SK-N-SH (cell line): ENCODE measurements at regions not wholly inside any gene's neighbourhood (a gene's known extent, or its start where the extent isn't known, plus 50 kb on each side); places are given as distances from the start of the nearest gene placed in this dataset.

ENCODE experiments used
- CTCF ChIA-PET: fragments of 300-600, 350-600 bp; formaldehyde crosslinking; extraction: SDS; loops from one replicate; lab custom pipeline; 2021; lab: Yijun Ruan, JAX
- POLR2A ChIA-PET: fragments of 350-600 bp; sonication (Branson Sonifier 250); formaldehyde crosslinking; extraction: SDS; loops from one replicate; lab custom pipeline; 2020; ENCODE audit warnings: antibody characterized with exemption, inconsistent platforms; lab: Yijun Ruan, JAX
- DNase-seq: peaks from one replicate; pipeline ENCODE4 v3.0.0; 2012
- H2AFZ ChIP-seq: fragments of 200-600 bp; sonication (generic); 2 replicates; pipeline ENCODE4 v1.8.1; 2016; ENCODE audit warnings: antibody characterized with exemption, mild to moderate bottlenecking, low read depth
- H3F3A ChIP-seq: fragments of 200-600 bp; sonication (generic); replicated peaks from 2 replicates; pipeline ENCODE3; 2016; ENCODE audit warnings: antibody characterized with exemption, mild to moderate bottlenecking; ENCODE audit not compliant: insufficient read depth
- H3K27ac ChIP-seq, 2 experiments: fragments of 200-500 bp in 1 of 2; fragments of 200-600 bp in 1 of 2; sonication (Bioruptor generic) in 1 of 2; sonication (generic), shearing (Covaris generic) in 1 of 2; 2 replicates each; pipeline versions ENCODE4 v1.5.1 to v1.6.1; 2014 to 2016; ENCODE audit warnings: low read depth in 2 of 2, inconsistent platforms in 1 of 2, low read length in 1 of 2, mild to moderate bottlenecking in 1 of 2, mixed read lengths in 1 of 2
- H3K27me3 ChIP-seq: fragments of 200-600 bp; sonication (generic), shearing (Covaris generic); 2 replicates; pipeline ENCODE4 v1.6.1; 2016; ENCODE audit warnings: mixed run types; ENCODE audit not compliant: insufficient read depth
- H3K36me3 ChIP-seq, 2 experiments: fragments of 200-500 bp in 1 of 2; fragments of 200-600 bp in 1 of 2; sonication (Bioruptor generic) in 1 of 2; sonication (generic) in 1 of 2; replicated peaks in 1 of 2; 2 replicates each; pipeline versions ENCODE3 to v1.5.1; 2014 to 2016; ENCODE audit warnings: low read length in 1 of 2, mild to moderate bottlenecking in 1 of 2; ENCODE audit not compliant: insufficient read depth in 2 of 2, control insufficient read depth in 1 of 2
- H3K4me1 ChIP-seq, 2 experiments: fragments of 200-500 bp in 1 of 2; fragments of 200-600 bp in 1 of 2; sonication (Bioruptor generic) in 1 of 2; sonication (generic), shearing (Covaris generic) in 1 of 2; 2 replicates each; pipeline versions ENCODE4 v1.5.1 to v1.6.1; 2014 to 2016; ENCODE audit warnings: low read depth in 1 of 2, low read length in 1 of 2, mixed run types in 1 of 2; ENCODE audit not compliant: insufficient read depth in 2 of 2, control insufficient read depth in 1 of 2
- H3K4me2 ChIP-seq: fragments of 200-600 bp; sonication (generic), shearing (Covaris generic); 2 replicates; pipeline ENCODE4 v1.6.1; 2017; ENCODE audit warnings: mixed run types
- H3K4me3 ChIP-seq, 2 experiments: fragments of 200-500 bp in 1 of 2; fragments of 200-600 bp in 1 of 2; sonication (Bioruptor generic) in 1 of 2; sonication (generic), shearing (Covaris generic) in 1 of 2; 2 replicates each; pipeline versions ENCODE4 v1.5.1 to v1.8.1; 2014 to 2016; ENCODE audit warnings: low read depth in 2 of 2, inconsistent platforms in 1 of 2, low read length in 1 of 2, mild to moderate bottlenecking in 1 of 2, mixed read lengths in 1 of 2, moderate library complexity in 1 of 2
- H3K79me2 ChIP-seq: fragments of 200-600 bp; sonication (generic); 2 replicates; pipeline ENCODE4 v1.8.1; 2017; ENCODE audit warnings: mild to moderate bottlenecking; ENCODE audit not compliant: insufficient read depth
- H3K9ac ChIP-seq: fragments of 200-600 bp; sonication (generic); 2 replicates; pipeline ENCODE4 v1.6.1; 2017; ENCODE audit warnings: mixed run types
- H3K9me2 ChIP-seq: fragments of 200-600 bp; sonication (generic); 2 replicates; pipeline ENCODE4 v1.6.1; 2017; ENCODE audit warnings: mixed run types
- H3K9me3 ChIP-seq: fragments of 200-600 bp; sonication (generic); 2 replicates; pipeline ENCODE4 v1.6.1; 2017; ENCODE audit warnings: mixed run types, mild to moderate bottlenecking, moderate library complexity
- H4K20me1 ChIP-seq: fragments of 200-600 bp; sonication (generic); 2 replicates; pipeline ENCODE4 v1.6.1; 2017; ENCODE audit warnings: mild to moderate bottlenecking, mixed run types; ENCODE audit not compliant: insufficient read depth
- ELF1 ChIP-seq: IDR thresholded peaks from 2 replicates; pipeline ENCODE4 v1.4.0; 2012
- EP300 ChIP-seq, 2 experiments: IDR thresholded peaks; 2 replicates each; pipeline versions ENCODE4 v1.4.0 to v1.6.1; 2012; ENCODE audit warnings: borderline replicate concordance in 1 of 2, low read depth in 1 of 2, low read length in 1 of 2
- EZH2phosphoT487 ChIP-seq: fragments of 200-600 bp; sonication (generic); IDR thresholded peaks from 2 replicates; pipeline ENCODE4 v1.6.1; 2017; ENCODE audit warnings: low read depth, mixed run types, mild to moderate bottlenecking, antibody characterized with exemption, moderate library complexity, borderline replicate concordance
- FOSL2 ChIP-seq: IDR thresholded peaks from 2 replicates; pipeline ENCODE4 v1.4.0; 2012; ENCODE audit warnings: low read depth, mild to moderate bottlenecking, moderate library complexity, borderline replicate concordance
- GATA2 ChIP-seq: sonication (generic); formaldehyde crosslinking; IDR thresholded peaks from 2 replicates; pipeline ENCODE4 v1.5.0; 2020; ENCODE audit warnings: mild to moderate bottlenecking, missing genetic modification reagents
- NRF1 ChIP-seq: IDR thresholded peaks from 2 replicates; pipeline ENCODE4 v1.6.1; 2012; ENCODE audit warnings: low read depth, mild to moderate bottlenecking, low read length
- RAD21 ChIP-seq: IDR thresholded peaks from 2 replicates; pipeline ENCODE4 v1.6.1; 2012; ENCODE audit warnings: mild to moderate bottlenecking, low read length
- RCOR1 ChIP-seq: fragments of 150-350 bp; IDR thresholded peaks from 2 replicates; pipeline ENCODE4 v1.6.1; 2017; ENCODE audit warnings: antibody characterized with exemption, low read length
- RFX5 ChIP-seq: IDR thresholded peaks from 2 replicates; pipeline ENCODE4 v1.6.1; 2012; ENCODE audit warnings: mild to moderate bottlenecking, improper control_type of control experiment, low read length
- RXRA ChIP-seq: IDR thresholded peaks from 2 replicates; pipeline ENCODE4 v1.4.0; 2012; ENCODE audit warnings: low read depth, mild to moderate bottlenecking, borderline replicate concordance
- SMC3 ChIP-seq: IDR thresholded peaks from 2 replicates; pipeline ENCODE4 v1.6.1; 2012; ENCODE audit warnings: low read depth, low read length, improper control_type of control experiment
- TCF12 ChIP-seq: IDR thresholded peaks from 2 replicates; pipeline ENCODE4 v1.4.0; 2012
- WGBS: methylation state at CpG from one replicate; pipeline ENCODE4 v1.1.6; 2017; ENCODE audit warnings: low lambda C conversion rate; 5-methylcytosine and 5-hydroxymethylcytosine counted together
- TF ChIP-seq, protein P1 (sequence below): IDR thresholded peaks from 2 replicates; pipeline ENCODE4 v1.4.0; 2012; ENCODE audit warnings: low read depth, borderline replicate concordance
- TF ChIP-seq, protein P2 (sequence below): fragments of 200-600 bp; sonication (generic); IDR thresholded peaks from 2 replicates; pipeline ENCODE4 v1.6.1; 2017; ENCODE audit warnings: antibody characterized with exemption, mild to moderate bottlenecking, moderate library complexity
- TF ChIP-seq, protein P3 (sequence below): fragments of 150-350 bp; IDR thresholded peaks from 2 replicates; pipeline ENCODE4 v1.6.1; 2016; ENCODE audit warnings: mild to moderate bottlenecking, low read depth, low read length
- TF ChIP-seq, protein P4 (sequence below): IDR thresholded peaks from 2 replicates; pipeline ENCODE4 v1.4.0; 2012; ENCODE audit warnings: low read depth, borderline replicate concordance
- TF ChIP-seq, protein P5 (sequence below): fragments of 150-350 bp; IDR thresholded peaks from 2 replicates; pipeline ENCODE4 v1.6.1; 2017; ENCODE audit warnings: antibody characterized with exemption, low read length, low read depth, borderline replicate concordance
- TF ChIP-seq, protein P6 (sequence below): IDR thresholded peaks from 2 replicates; pipeline ENCODE4 v1.6.1; 2012; ENCODE audit warnings: mild to moderate bottlenecking, low read depth, low read length, moderate library complexity

DNA sequence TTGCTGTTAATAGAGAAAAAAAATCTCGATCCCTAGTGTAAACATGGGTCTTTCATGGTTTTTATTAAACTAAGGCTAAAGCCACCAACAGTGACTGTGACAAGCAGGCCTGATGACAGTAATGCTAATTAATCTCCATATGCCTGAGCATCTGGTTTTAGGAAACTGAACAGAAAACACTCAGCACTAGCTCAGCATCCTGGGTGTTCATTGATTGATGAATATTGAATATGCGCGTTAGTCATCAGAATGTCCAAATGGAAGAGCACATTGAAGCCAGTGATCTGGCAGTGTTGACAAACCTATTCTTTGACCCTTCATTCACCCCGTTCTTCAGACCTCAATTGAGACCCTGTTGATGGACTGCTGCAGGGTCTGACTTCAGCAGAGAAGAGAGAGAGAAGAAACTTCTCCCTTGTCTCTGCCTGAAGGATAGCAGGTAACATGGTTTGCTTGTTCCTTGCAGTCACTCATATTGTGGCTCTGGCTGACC is 283.8 kb downstream of the RDH14 start:
- Histone ChIP-seq H2AFZ (no peak overlapping the region), H3F3A (no peaks in the 10 kb centered on the region), H3K9me2 (no peaks in the 10 kb centered on the region), H3K9me3 (no peaks in the 10 kb centered on the region), H3K27ac (no peak overlapping the region), H3K36me3 (no peaks in the 10 kb centered on the region), H3K4me3 (no peak overlapping the region), H3K4me1 (no peaks in the 10 kb centered on the region), H3K9ac (no peak overlapping the region)
- CTCF ChIA-PET = no interaction called here
- TF ChIP-seq, protein P1, sequence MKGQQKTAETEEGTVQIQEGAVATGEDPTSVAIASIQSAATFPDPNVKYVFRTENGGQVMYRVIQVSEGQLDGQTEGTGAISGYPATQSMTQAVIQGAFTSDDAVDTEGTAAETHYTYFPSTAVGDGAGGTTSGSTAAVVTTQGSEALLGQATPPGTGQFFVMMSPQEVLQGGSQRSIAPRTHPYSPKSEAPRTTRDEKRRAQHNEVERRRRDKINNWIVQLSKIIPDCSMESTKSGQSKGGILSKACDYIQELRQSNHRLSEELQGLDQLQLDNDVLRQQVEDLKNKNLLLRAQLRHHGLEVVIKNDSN = no peak
- TF ChIP-seq, protein P2, sequence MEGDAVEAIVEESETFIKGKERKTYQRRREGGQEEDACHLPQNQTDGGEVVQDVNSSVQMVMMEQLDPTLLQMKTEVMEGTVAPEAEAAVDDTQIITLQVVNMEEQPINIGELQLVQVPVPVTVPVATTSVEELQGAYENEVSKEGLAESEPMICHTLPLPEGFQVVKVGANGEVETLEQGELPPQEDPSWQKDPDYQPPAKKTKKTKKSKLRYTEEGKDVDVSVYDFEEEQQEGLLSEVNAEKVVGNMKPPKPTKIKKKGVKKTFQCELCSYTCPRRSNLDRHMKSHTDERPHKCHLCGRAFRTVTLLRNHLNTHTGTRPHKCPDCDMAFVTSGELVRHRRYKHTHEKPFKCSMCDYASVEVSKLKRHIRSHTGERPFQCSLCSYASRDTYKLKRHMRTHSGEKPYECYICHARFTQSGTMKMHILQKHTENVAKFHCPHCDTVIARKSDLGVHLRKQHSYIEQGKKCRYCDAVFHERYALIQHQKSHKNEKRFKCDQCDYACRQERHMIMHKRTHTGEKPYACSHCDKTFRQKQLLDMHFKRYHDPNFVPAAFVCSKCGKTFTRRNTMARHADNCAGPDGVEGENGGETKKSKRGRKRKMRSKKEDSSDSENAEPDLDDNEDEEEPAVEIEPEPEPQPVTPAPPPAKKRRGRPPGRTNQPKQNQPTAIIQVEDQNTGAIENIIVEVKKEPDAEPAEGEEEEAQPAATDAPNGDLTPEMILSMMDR = no peak
- TF ChIP-seq FOSL2 = no peak
- no peak for TF ChIP-seq NRF1
- TF ChIP-seq, protein P3, sequence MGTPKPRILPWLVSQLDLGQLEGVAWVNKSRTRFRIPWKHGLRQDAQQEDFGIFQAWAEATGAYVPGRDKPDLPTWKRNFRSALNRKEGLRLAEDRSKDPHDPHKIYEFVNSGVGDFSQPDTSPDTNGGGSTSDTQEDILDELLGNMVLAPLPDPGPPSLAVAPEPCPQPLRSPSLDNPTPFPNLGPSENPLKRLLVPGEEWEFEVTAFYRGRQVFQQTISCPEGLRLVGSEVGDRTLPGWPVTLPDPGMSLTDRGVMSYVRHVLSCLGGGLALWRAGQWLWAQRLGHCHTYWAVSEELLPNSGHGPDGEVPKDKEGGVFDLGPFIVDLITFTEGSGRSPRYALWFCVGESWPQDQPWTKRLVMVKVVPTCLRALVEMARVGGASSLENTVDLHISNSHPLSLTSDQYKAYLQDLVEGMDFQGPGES = no peak
- TF ChIP-seq EP300 (IDR thresholded peaks at IDR 0.05; ENCODE audit: borderline replicate concordance in 1 of 2, low read depth in 1 of 2, low read length in 1 of 2) = no peak
- TF ChIP-seq, protein P4, sequence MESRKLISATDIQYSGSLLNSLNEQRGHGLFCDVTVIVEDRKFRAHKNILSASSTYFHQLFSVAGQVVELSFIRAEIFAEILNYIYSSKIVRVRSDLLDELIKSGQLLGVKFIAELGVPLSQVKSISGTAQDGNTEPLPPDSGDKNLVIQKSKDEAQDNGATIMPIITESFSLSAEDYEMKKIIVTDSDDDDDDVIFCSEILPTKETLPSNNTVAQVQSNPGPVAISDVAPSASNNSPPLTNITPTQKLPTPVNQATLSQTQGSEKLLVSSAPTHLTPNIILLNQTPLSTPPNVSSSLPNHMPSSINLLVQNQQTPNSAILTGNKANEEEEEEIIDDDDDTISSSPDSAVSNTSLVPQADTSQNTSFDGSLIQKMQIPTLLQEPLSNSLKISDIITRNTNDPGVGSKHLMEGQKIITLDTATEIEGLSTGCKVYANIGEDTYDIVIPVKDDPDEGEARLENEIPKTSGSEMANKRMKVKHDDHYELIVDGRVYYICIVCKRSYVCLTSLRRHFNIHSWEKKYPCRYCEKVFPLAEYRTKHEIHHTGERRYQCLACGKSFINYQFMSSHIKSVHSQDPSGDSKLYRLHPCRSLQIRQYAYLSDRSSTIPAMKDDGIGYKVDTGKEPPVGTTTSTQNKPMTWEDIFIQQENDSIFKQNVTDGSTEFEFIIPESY = no peak
- no peak for TF ChIP-seq SMC3
- TF ChIP-seq, protein P5, sequence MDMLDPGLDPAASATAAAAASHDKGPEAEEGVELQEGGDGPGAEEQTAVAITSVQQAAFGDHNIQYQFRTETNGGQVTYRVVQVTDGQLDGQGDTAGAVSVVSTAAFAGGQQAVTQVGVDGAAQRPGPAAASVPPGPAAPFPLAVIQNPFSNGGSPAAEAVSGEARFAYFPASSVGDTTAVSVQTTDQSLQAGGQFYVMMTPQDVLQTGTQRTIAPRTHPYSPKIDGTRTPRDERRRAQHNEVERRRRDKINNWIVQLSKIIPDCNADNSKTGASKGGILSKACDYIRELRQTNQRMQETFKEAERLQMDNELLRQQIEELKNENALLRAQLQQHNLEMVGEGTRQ = no peak
- TF ChIP-seq, protein P6, sequence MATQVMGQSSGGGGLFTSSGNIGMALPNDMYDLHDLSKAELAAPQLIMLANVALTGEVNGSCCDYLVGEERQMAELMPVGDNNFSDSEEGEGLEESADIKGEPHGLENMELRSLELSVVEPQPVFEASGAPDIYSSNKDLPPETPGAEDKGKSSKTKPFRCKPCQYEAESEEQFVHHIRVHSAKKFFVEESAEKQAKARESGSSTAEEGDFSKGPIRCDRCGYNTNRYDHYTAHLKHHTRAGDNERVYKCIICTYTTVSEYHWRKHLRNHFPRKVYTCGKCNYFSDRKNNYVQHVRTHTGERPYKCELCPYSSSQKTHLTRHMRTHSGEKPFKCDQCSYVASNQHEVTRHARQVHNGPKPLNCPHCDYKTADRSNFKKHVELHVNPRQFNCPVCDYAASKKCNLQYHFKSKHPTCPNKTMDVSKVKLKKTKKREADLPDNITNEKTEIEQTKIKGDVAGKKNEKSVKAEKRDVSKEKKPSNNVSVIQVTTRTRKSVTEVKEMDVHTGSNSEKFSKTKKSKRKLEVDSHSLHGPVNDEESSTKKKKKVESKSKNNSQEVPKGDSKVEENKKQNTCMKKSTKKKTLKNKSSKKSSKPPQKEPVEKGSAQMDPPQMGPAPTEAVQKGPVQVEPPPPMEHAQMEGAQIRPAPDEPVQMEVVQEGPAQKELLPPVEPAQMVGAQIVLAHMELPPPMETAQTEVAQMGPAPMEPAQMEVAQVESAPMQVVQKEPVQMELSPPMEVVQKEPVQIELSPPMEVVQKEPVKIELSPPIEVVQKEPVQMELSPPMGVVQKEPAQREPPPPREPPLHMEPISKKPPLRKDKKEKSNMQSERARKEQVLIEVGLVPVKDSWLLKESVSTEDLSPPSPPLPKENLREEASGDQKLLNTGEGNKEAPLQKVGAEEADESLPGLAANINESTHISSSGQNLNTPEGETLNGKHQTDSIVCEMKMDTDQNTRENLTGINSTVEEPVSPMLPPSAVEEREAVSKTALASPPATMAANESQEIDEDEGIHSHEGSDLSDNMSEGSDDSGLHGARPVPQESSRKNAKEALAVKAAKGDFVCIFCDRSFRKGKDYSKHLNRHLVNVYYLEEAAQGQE = no peak
- TF ChIP-seq RXRA = no peak
- no peak for TF ChIP-seq GATA2 (CRISPR knock-in tag)
- no peak for TF ChIP-seq RCOR1
- no peak for TF ChIP-seq EZH2phosphoT487
- no peak for TF ChIP-seq ELF1
- no peak for TF ChIP-seq TCF12
- TF ChIP-seq RFX5 = no peak
- TF ChIP-seq RAD21 = no peak
- TF ChIP-seq, all 33 proteins: peak for 0
- H4K20me1 ChIP-seq = no peaks in the 10 kb centered on the region
- no peaks in the 10 kb centered on the region for H3K27me3 ChIP-seq
- POLR2A ChIA-PET = no interaction called here
- no peak for DNase-seq
- no peak overlapping the region for H3K4me2 ChIP-seq
- 36% methylated on average over 4 of the region's 4 CpGs for WGBS
- H3K79me2 ChIP-seq = no peaks in the 10 kb centered on the region
